GM21737 (cell line): ENCODE measurements at regions not wholly inside any gene's neighbourhood (a gene's known extent, or its start where the extent isn't known, plus 50 kb on each side); places are given as distances from the start of the nearest gene placed in this dataset.
"Not testable (repeated sequence)": the region's sequence is repeated elsewhere in the genome, so short reads cannot be mapped to it uniquely, and the experiment has no call there.

Experiments used
- ATAC-seq: cut with Tn5 transposase; IDR thresholded peaks from one replicate; pipeline ENCODE4 v1.9.1; 2021; ENCODE audit warnings: mild to moderate bottlenecking, moderate library complexity; ENCODE audit not compliant: unreplicated experiment

DNA sequence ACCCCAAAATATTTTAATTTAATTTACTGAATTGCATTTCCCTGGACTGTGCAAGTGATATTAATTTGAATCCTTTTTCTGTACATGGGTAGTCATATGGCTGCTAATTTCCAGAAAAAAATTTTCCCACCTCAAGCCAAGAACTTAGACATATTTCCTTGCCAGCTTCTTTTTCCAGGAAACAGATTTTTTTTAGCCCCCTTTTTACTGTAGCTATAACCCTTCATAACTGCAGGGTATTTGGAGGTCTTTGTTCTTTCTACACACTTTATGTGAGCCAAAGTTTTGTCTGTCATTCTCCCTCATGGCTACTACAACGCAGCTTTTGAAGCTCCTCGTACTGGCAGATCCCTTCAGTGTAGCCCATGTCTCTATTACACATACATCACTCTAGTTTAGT is 261.2 kb upstream of the PIK3R1 start:
- no peak for ATAC-seq

DNA sequence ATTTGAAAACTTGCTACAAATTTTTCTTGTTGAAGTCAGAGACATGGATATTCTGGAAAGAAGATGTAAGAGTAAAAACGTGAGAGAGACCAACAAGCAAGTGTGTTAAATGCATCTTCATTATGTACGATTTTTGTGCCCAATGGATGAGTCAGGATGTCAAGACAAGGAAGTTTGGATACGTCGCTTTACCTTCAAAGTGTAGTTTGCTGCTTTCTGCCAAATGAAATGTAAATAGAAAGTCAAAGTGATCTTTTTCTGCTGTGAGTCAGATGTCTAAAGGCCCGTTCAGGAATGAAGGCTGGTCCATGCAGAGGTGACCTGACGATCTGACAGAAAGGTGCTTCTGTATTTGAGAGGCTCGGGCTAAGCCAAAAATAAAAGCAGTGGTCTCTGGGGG is 273.1 kb upstream of the PIK3R1 start:
- no peak for ATAC-seq

DNA sequence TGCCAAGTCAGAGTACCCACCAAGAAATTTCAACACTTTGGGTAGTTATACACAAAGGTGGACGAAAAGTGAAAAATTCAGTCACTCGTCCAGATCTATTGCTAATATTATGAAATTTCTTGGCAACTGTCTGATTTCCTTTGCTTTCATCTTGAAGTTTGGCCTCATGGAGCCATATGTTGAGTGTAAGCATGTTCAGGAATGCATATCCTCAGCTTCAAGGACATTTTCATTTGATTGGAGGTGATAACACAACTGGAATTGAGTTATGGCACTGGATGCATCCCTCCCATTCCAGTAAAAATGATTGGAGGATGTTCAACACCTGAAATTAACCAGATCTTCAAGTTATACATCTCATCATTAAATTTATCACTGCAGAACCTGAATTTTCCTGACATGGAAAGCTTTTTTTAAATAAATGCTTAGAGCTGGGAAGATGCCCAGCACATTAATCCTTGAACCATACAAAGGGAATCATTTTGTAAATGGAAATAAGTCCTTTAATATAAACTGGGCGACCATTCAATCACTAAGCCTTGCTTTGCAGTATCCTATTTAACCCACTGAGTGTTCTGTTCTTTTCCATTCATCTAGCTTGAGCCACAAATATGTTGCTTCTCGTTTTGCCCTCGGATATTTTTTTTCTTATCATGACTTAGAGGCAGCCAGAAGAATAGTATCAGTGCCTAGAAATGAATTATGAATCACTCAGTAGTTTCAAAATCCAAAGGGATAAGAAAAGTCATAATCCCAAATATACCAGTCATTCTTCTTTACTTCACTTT is 273.7 kb upstream of the PIK3R1 start:
- no peak for ATAC-seq

DNA sequence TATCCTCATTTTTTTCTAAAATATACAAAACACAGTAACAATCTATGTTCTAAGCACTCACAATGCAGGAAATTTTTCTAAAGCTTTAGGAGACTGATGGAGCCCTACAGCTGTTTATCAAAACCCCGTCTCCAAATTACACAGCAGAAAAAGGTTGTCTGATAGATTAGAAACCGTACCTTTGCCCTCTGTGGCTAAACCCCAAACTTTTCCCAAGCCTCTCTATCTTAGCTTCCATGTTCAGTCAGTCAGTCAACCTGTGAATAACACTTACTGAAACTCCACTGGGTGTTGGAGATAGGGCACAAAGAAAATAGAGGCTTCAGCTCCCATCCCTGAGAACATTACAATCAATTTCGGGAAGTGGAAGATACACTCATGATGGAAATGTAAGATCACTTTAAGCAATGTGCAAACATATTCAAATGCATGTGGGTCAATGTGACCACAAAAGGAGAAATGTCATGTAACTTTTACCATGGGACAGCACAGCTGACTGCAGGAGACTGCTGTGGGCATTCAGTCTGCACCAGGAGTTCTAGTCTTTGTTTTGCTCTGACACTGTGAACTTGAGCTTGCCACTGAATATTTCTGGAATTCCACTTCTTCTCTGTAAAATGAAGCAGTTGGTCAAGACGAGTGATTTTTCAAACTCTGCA is 279.5 kb upstream of the PIK3R1 start:
- ATAC-seq = no peak

DNA sequence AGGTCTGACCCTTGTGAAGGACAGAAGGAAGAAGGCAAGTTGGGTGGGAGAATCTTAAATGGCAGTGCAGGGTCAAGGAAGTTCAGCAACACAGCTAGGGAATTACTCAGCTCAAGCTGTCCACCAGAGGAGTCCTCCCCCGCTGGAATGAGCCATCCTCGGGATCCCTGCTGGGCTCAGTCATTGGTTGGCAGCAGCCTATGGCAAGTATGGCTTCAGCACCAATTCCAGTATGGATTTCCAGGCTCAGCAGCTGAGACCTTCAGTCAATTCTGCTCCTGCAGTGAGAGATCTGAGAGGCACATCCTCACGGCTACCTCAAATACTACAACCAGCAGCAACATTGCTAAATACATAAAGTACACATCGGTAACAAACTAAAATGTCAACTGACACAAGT is 280.6 kb upstream of the PIK3R1 start:
- ATAC-seq = no peak

DNA sequence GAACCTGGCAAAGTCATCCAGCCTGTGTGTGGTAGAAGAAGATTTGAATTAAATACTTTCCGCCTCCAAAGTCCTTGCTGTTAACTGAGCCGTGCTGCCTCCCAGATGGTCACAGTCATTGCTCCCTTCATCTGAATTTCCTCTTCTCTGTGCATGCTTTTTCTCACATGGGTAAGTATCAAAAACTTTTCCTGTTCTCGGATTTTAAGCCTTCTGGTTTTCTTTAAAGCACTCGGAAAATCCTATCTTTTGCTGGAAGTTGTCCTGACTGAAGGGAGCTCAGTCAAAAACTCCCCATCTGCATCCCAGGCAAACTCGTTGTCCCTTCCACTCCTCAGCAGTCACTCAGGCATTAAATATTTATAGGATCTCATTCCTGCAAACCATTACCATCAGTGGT is 290.0 kb upstream of the PIK3R1 start:
- ATAC-seq = no peak

DNA sequence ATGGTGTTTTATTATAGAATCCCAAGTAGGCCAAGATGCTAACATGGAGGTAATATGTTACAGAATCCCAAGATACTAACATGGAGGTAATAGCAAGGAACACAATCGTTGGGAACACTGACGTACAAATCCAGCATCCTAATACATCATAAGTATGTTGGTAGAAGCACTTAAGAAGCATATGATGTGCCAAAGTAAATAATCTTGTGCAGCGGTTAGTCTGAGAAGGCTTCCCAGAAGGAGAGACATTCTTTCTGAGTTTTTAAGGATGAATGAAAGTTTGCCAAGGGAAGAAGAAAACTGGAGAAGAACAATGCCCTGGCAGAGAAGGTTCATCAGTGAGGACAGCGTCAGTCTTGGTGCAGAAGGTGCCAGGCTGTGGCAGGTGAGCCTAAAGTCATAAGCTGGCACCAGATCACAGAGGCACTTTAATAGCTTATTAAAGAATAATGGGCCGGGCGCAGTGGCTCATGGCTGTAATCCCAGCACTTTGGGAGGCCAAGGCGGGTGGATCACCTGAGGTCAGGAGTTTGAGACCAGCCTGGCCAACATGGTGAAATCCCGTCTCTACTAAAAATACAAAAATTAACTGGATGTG is 294.5 kb upstream of the PIK3R1 start:
- ATAC-seq = no peak

DNA sequence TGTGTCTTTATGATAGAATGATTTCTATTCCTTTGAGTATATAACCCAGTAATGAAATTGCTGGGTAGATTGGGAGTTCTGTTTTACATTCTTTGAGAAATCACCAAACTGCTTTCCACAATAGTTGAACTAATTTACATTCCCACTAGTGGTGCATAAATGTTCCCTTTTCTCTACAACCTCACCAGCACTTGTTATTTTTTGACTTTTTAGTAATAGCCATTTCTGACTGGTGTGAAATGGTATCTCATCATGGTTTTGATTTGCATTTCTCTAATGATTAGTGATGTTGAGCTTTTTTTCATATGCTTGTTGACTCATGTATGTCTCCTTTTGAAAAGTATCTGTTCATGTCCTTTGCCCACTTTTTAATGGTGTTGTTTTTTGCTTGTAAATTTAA is 296.0 kb upstream of the PIK3R1 start:
- not testable (repeated sequence) for ATAC-seq

DNA sequence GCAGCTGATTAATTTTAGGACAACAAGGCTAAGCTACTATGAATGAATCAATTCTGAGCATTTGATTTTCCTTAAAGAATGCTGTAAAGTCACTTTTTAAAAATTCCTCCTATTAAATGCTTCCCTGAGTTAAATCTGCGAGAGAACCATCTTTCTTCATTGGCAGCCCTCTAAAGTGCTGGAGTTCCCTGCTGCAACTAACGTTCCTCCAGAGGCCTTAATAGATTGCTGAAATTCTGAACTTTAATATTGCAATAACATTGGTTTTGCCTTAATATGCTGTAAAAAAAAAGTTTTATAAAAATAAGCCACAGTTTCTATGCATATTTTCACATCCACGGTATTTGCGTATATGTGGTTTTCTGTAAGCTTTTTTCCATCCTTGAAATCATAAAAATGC is 298.0 kb upstream of the PIK3R1 start:
- ATAC-seq = no peak

DNA sequence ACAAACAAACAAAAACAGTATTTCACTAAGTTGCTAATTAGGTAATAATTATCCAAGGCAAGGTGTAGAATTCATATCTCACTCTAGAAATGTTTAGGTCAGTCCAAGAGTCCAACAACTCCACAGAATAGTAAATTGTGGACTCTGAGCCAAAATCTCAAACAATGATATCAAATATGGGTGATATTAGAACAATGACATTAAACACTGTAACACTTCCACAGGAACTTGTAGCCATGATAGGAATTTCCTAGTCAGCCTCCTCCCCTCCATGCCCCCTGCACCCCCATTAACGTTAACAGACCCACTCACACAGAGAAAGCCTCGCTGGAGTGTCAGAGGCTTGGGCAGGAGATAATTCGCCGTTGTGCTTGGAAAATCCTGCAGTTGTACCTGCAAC is 305.0 kb upstream of the PIK3R1 start:
- ATAC-seq = no peak

DNA sequence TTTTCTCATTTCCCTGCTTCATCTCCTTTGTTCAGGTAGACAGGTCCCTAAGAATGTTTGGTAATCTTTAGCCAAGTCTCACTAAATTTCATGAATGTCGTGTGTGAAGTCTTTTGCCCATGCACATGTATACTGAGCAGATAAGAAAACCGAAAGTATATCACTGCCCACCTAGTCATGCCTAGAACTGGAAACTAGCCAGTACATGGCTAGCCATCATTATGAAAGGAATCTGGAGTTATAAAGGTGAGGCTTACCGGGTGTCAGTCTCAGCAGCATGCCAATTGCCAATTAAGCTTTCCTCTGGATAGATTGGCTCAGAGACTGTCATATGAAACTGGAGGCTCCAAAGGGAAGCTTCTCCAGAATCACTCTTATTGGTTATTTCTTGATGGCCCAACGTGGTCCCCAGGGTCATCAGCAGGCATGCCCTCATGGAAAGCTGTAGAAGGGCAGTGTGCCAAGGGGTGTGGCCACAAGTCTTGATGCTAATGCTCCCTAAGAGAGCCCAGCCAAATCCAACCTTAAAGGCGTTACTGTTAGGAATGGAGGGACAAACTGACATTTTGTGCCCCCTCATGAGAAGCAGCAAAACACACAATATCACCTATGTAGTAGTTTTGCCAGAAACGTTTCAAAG is 307.3 kb upstream of the PIK3R1 start:
- no peak for ATAC-seq

DNA sequence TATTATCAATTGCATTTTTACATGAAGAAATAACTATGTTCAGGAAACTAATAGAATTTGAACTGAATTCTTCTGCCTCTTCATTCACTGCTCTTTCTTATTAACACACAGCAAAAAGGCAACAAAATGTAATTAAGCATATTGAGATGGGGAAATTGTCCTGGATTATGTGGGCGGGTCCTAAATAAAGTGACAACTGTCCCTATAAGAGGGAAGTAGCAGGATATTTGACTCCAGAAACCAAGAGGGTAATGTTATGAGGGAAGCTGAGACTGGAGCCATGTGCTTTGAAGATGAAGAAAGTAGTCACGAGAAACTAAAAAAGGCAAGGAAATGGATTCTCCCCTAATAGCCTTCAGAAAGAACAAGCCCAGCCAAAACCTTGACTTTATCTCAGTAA is 311.2 kb upstream of the PIK3R1 start:
- ATAC-seq = no peak

DNA sequence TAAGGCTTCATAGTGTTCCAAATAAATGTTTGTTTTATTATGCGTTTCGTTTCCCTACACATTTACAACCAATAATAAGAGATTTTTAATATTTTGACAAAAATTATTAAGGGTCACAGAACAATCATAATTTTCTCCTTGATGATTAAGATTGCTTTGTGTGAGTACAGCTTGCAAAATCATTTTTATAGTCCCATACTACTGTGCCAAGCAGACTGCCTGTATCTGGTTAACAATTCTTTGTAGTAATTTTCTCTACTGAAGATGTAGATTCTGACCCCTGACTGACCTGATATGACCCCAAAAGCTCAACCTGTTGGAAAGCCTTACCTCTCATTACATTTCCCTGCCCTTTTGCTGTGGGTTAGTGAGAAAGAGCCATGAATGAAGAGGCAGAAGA is 311.9 kb upstream of the PIK3R1 start:
- no peak for ATAC-seq

DNA sequence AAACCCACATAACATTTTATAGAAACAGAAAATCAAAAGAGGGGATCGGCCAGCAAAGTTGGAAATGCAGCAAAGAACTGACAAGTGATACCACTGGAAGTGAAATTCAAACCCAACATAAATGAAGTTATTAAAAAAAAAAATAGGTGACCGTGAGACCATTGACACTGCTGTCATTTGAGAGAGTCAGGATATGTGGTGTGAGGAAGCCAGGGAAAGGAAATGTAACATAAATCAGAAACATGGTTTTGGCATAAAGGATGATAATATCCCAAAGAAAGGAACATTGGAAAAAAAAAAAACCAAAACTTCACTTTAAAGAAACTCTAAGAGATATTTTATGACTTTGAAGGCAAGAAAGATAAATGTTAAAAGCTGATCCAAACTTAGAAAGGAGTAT is 312.4 kb upstream of the PIK3R1 start:
- ATAC-seq = no peak

DNA sequence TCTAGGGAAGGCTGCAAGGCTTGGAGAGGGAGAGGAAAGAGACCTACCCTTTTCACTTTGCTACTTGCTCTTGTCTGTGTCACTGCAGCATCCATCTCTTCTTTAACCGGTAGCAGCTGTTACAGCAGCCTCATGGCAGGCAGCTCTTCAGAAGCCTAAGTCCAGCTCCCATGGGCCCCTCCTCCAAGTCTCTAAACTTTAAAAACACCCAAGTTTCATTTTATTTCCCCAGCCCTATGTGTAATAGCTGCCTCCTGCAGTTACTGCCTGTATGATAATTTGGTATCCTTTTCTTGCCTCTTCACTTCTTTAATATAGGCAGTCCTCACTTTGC is 313.1 kb upstream of the PIK3R1 start:
- ATAC-seq = no peak

DNA sequence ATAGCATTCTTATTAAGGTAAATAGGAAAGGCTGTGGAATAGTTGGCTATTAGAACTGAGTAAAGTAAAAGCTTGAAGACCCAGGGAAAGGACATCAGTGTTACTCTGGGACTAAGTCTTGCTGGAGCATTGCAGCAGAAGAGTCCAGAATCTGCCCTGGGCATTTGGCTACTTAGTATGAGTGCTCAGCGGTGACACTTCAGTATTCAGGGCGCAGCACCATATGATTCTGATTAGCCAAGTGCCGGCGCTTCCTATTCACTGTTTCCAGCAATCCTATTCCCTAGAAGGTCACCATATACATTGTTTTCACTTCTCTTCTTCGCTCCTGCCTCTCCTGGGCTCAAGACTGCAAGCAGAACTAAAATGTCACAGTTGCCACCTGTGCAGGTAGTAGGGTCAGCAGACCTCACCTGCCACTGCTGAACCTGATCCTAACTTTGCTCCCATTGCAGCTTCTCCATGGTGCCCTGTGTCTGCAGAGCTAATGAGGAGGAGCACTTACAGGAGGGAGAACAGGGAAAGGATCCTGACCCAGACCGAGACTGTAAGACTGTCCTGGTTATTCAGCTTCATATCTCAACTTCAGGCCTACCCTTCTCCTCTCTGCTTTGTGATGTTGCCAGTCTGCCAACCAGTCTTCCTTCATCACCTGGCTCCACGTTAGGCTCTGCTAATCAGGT is 313.6 kb upstream of the PIK3R1 start:
- ATAC-seq = no peak

DNA sequence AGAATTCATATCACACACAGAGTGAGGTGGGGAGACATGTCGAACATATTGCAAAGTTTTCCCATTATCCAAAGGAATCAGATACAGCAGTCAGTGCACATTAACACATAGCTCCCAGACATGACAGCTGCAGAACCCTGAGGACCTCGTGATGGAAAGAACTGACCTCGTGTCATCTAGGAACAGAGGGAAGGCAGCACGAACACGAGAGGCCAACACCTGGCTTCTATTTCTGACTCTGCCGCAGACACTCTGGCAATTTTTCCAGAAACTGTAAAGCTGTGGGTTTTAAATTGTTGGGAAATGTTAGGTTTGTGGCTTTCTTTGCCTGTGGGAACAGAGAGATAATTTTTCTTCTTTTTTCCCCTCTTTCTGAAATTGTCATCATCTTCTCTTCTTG is 315.0 kb upstream of the PIK3R1 start:
- ATAC-seq = no peak

DNA sequence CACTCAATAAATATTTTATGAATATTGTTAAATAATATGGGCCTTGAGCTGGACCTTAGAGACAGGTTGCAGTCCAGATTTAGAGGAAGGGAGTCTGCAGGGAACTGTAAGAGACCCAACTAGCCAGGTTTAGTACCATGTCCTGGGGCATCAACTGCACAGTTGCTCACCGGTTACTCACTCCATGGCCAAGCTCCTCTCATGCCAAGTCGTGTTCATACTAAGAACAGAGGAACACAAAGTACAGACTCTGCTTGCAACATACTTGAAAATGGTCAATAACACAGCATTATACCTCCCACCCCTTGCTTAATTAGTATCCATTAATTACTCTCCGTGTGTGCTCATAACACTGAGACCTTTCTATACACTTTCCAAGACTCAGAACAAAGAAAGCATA is 317.6 kb upstream of the PIK3R1 start:
- ATAC-seq = no peak

DNA sequence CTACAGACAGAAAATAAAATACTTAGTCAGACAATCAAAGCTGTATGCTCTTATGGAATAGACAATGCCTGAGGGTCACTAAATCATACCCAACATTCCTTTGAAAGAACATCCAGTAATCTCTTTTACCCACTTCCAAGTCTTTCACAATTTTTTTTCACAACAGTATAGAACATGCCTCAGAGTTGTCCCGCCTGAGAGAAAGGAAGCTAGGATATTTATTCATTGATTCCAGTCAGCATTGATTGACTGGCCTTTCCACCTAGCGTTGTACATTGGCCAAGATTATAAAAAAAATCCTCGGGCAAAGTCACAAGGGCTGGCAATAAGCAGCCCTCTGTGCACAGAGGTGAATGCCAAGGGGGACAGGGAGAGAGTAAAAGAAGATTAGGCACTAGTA is 318.1 kb upstream of the PIK3R1 start:
- ATAC-seq = no peak

DNA sequence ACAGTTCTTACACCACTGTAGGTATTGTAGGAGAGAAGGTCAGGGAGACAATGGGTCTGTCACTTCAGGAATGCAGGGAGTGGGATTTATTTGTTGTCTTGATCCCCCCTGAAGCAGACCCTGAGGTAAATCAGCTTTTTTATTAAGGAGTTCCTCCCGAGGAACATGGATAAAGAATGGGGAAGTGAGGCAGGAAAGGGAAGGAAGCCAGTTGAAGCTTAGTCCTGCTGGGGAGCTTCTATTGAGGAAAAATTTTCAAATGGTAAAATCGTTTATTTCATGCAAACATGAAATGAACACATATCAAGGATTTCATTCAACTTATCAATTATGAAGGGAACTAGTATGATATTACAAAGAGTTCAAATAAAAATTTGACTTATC is 318.6 kb upstream of the PIK3R1 start:
- ATAC-seq = no peak

DNA sequence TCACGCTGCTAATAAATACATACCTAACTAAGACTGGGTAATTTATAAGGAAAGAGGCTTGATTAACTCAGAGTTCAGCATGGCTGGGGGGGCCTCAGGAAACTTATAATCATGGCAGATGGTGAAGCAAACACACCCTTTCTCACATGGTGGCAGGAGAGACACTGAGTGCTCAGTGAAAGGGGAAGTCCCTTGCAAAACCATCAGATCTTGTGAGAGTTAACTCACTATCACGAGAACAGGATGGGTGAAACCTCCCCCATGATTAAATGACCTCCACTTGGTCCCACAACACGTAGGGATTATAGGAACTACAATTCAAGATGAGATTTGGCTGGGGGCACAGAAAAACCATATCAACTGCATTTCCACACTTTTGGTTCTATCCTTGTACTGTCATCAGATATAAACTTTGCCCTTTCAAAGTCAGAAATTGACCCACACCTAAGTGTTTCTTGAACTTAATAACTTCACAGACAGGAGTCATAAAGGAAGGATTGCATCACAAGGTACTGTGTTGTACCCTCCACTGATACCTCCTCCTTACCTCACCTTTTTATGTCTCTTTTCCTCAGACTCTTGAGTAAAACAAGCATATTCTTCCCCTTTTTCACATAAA is 319.1 kb upstream of the PIK3R1 start:
- no peak for ATAC-seq
